Gastrocnemius medialis (tissue), 4 donors: ENCODE measurements at regions not wholly inside any gene's neighbourhood (a gene's known extent, or its start where the extent isn't known, plus 50 kb on each side); places are given as distances from the start of the nearest gene placed in this dataset.

Experiments
- CTCF ChIP-seq, 5 experiments: fragments of 450-650 bp in 3 of 5; fragments of 200-600 bp in 2 of 5; sonication (generic) in 2 of 5; IDR thresholded peaks in 4 of 5; conservative IDR thresholded peaks in 1 of 5; 1 replicate in 4 of 5; 2 replicates in 1 of 5; pipeline ENCODE4 v1.5.1; 2016 to 2019; ENCODE audit warnings: antibody characterized with exemption in 5 of 5, mild to moderate bottlenecking in 3 of 5, moderate library complexity in 3 of 5
- POLR2A ChIP-seq, 2 donors: fragments of 450-650 bp; IDR thresholded peaks; one replicate each; pipeline ENCODE4 v1.6.1; 2017; ENCODE audit warnings: antibody characterized with exemption in 2 of 2, mild to moderate bottlenecking in 2 of 2, moderate library complexity in 2 of 2

- no peak for TF ChIP-seq CTCF (IDR thresholded peaks at IDR 0.05 in 4 of 5, conservative IDR thresholded peaks at IDR 0.05 in 1 of 5)
- no peak for TF ChIP-seq POLR2A (IDR thresholded peaks at IDR 0.05)
These were observed 277.3 kb upstream of the TLE3 start for GRCh38 chr15:70375006-70375431.
